Epithelial cell of esophagus (primary cell): ENCODE measurements at regions not wholly inside any gene's neighbourhood (a gene's known extent, or its start where the extent isn't known, plus 50 kb on each side); places are given as distances from the start of the nearest gene placed in this dataset.
A peak's percentile ranks its signal among the peaks of the same experiment; 100 is the strongest.

Experiments used
- DNase-seq: peaks from one replicate; pipeline ENCODE4 v3.0.0; 2010; ENCODE audit warnings: low read depth
- H3K4me3 ChIP-seq: 2 replicates; pipeline ENCODE4 v1.5.1; 2011; ENCODE audit warnings: mild to moderate bottlenecking, low read length, control low read depth
- CTCF ChIP-seq: IDR thresholded peaks from 2 replicates; pipeline ENCODE4 v1.5.1; 2011; ENCODE audit warnings: low read depth, mild to moderate bottlenecking, low read length, control low read depth, inconsistent platforms; ENCODE audit not compliant: insufficient read depth; ENCODE audit errors: missing control alignments

DNA sequence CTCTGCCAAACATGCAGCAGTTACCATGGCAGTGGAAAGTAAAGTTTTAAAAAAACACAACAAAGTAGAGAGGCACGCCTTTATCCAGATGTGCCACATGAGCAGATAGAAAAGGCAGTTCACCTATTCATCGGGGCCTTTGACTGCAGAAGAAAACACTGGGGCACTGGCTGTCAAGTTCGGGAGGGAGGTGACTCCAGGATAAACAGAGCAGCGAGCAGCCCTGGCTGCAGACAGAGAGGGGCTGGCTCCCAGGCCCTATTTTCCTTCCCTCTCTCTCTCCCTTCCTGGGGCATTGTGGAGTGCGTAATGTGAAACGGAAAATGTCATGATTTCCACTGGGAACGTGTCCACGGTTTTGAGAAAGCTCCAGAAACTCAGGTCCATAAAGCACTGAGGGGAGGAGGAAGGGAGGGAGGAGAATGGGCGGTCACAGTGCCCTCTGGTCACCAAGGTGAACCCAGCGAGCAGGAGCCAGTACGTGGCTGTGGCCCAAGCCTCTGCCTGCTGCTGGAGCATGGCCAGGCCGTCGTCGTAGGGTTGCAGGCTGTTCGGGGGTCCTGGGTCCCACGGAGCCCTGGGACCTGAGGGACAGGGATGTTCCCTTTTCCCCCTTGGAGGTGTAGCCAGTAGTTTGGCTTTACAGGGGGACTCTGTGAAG is 114.7 kb upstream of the IRF2BP2 start:
- H3K4me3 ChIP-seq = no peak overlapping the region
- no peak for DNase-seq
- no peak for TF ChIP-seq CTCF

DNA sequence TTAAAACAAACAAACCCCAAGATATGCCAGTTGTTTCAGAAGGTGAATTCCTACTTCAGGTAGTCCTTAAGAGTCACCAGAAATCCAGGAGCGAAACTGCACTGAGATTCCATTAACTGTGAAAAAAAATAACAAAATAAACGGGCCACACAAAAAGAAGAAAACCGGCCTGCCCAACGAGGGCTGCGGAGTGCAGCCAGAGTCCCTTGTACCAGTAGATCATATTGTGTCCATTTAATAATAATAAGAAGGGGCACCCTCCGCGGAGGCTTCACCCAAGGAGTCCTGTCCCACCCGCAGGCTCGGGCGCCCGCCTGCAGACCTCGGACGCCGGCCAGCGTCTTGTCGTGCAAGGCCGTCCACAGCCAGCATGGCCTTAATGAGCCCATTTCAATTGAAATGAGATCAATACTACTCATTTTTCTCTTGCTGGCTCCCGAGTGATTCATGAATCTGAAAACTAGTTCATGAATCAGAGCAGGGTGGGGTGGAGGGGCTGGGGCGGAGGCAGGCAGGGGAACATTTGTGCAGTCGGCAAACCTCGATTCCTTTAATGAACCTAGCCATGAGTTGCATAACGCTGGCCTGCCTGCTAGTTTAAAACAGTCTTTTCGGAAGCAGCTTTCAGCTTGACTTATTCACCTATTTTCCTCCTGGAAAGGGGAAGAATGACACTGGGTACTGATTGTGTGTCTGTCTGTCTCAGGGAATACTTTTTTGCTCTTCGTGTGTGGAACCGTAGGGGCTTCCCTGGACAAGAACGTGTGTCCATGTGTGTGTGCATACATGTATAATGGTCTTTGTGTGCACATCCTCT is 113.1 kb upstream of the IRF2BP2 start:
- peak; percentile 98 for DNase-seq
- TF ChIP-seq CTCF = no peak
- H3K4me3 ChIP-seq = peak overlapping the region; percentile 21

GRCh38 chr1:234722270-234722704 is 112.3 kb upstream of the IRF2BP2 start:
- TF ChIP-seq CTCF = no peak
- no peak overlapping the region for H3K4me3 ChIP-seq
- no peak for DNase-seq

- no peak for DNase-seq
- no peak for TF ChIP-seq CTCF
- no peak overlapping the region for H3K4me3 ChIP-seq
Observed at GRCh38 chr1:234721476-234722269, 111.7 kb upstream of the IRF2BP2 start.

GRCh38 chr1:234720709-234721441 is 110.9 kb upstream of the IRF2BP2 start:
- no peak overlapping the region for H3K4me3 ChIP-seq
- DNase-seq = no peak
- TF ChIP-seq CTCF = no peak

DNA sequence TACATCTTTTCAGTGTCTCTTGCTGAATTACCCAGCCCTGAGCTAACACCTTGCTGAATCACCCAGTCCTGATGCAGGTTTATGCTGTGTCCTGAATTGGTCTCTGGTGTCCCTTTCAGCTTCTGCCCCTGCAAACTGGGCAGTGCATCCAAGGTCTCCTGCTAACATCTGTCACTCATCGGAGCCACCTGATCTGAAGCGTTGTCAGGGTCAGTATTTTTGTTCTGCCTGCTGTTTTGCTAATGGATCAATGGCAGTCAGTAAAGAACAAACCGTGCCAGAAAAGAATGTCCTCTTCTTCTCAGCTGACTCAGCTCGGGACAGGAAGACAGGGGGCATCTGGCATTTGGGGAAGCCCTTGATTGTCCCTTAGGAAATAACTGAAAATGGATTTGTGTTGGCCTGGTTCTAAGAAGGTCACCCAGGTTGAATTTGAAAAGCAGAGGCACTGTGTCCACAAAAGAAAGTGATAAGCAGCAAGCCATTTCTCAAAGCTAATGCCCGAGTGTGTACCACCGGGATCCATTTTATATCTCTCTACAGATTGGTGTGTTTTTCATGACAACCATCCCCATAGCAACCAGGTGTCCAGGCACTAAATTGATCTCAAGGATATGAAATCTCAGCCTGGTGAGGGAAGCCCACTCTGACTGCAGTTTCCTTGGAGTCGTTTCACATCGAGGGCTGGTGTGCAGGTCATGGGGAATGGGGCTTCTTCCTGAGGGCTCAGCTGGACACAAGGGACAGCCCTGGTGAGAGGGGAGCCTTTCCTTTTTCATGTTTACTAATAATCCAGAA is 109.7 kb upstream of the IRF2BP2 start:
- no peak overlapping the region for H3K4me3 ChIP-seq
- no peak for DNase-seq
- TF ChIP-seq CTCF = no peak
